Activated T-helper 17 cell treated with anti-CD3 and anti-CD28 coated beads, Interleukin-2, amount 50 U/mL, for 72 hours (primary cell): ENCODE measurements at regions not wholly inside any gene's neighbourhood (a gene's known extent, or its start where the extent isn't known, plus 50 kb on each side); places are given as distances from the start of the nearest gene placed in this dataset.

Experiments used
- ATAC-seq: fragments of 150-1000 bp; cut with Tn5 transposase; replicated peaks from 2 replicates; pipeline ENCODE4 v1.10.0; 2021; ENCODE audit warnings: mild to moderate bottlenecking, moderate library complexity
- H3K27ac Mint-ChIP-seq: one replicate; pipeline ENCODE4 v1.8.0; 2022; ENCODE audit warnings: mixed read lengths
- H3K27me3 Mint-ChIP-seq: one replicate; pipeline ENCODE4 v1.8.0; 2022; ENCODE audit warnings: mixed read lengths
- H3K36me3 Mint-ChIP-seq: one replicate; pipeline ENCODE4 v1.8.0; 2022; ENCODE audit warnings: low read depth, mild to moderate bottlenecking, mixed read lengths
- H3K4me1 Mint-ChIP-seq: one replicate; pipeline ENCODE4 v1.8.0; 2022; ENCODE audit warnings: mixed read lengths
- H3K4me3 Mint-ChIP-seq: one replicate; pipeline ENCODE4 v1.8.0; 2022; ENCODE audit warnings: mild to moderate bottlenecking, mixed read lengths
- H3K9me3 Mint-ChIP-seq: one replicate; pipeline ENCODE4 v1.8.0; 2022; ENCODE audit warnings: mixed read lengths

DNA sequence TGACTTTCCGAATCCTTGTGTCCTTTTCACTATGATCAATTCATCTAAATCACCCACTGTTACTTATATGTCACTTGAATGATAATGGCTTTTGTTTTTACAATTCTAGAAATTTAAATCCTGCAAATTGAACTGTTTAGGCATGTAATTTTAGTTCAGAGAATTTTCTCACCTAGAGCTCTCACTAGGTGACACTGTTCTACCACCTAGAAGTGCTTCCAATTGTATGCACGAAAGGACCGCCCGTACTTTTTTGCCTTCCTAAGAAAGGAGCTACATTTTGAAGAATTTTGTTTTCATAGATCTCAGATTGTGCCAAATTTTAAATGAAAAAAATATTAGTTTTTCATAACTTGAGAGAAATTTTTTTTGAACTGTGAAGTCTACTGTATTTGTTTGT lies 481.6 kb upstream of the FSTL5 start:
- Mint-ChIP-seq H3K4me3 (no peak overlapping the region), H3K27me3 (no peaks in the 10 kb centered on the region), H3K9me3 (peaks cover 5% of the 10 kb centered on the region), H3K27ac (no peak overlapping the region), H3K4me1 (no peaks in the 10 kb centered on the region), H3K36me3 (no peaks in the 10 kb centered on the region)
- no peak for ATAC-seq

GRCh38 chr4:162644346-162644745 lies 480.5 kb upstream of the FSTL5 start:
- no peak overlapping the region for H3K27ac Mint-ChIP-seq
- H3K36me3 Mint-ChIP-seq: no peaks in the 10 kb centered on the region
- no peaks in the 10 kb centered on the region for H3K4me1 Mint-ChIP-seq
- peaks cover 5% of the 10 kb centered on the region for H3K9me3 Mint-ChIP-seq
- H3K27me3 Mint-ChIP-seq: no peaks in the 10 kb centered on the region
- no peak overlapping the region for H3K4me3 Mint-ChIP-seq
- no peak for ATAC-seq

DNA sequence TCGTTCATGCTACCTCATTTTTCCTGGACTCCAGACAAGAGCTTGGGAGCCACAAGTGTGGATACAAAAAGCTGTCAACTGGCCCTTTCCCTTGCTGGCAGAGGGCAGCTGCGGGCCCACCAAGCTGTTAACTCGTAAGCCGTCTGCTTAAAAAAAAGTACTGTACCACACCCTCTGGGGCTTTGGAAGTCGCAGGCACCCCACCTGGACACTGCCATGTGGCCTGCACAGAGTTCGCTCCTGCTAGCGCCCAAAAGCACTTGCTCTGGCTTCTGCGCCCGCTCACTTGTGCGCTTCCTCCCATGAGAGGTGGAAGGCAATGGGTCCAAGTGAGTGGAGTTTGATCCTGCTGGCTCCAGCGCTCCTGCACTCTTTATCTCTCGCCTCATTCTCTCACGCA lies 476.4 kb upstream of the FSTL5 start:
- Mint-ChIP-seq H3K36me3 (no peaks in the 10 kb centered on the region), H3K27ac (no peak overlapping the region), H3K4me3 (no peak overlapping the region), H3K27me3 (no peaks in the 10 kb centered on the region), H3K4me1 (no peaks in the 10 kb centered on the region), H3K9me3 (peaks cover 5% of the 10 kb centered on the region)
- ATAC-seq: no peak

DNA sequence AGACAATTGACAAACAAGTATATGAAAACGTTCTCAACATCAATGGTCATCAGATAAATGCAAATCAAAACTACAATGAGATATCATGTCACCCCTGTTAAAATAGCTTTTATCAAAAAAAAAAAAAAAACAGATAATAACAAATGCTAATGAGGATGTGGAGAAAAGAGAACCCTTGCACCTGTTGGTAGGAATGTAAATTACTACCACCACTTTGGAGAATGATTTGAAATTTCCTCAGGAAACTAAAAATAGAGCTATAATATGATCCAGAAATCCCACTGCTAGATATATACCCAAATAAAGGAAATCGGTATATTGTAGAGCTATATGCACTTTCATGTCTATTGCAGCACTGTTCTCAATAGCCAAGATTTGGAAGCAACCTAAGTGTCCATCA lies 470.6 kb upstream of the FSTL5 start:
- H3K27me3 Mint-ChIP-seq: no peaks in the 10 kb centered on the region
- no peaks in the 10 kb centered on the region for H3K36me3 Mint-ChIP-seq
- no peak for ATAC-seq
- no peak overlapping the region for H3K27ac Mint-ChIP-seq
- H3K4me3 Mint-ChIP-seq: no peak overlapping the region
- H3K9me3 Mint-ChIP-seq: peaks cover 4% of the 10 kb centered on the region
- no peaks in the 10 kb centered on the region for H3K4me1 Mint-ChIP-seq

DNA sequence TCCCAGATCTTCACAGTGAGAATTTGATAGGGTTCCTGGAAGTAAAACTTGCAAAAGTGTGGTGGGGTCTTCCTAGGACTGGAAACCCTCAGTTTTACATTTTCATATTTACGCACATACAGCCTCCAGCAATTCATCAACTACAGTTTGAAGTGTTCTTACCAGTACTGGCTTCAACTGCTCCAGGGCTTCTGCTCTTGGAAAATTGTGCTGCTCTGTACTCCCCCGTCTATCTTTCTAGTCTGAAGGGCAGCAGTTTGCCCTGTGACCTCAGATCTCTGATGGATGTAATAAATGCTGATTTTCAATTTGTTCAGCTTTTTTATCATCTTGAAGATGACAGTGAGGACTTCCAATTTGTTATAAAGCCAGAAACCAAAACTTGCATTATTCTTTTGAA lies 458.9 kb upstream of the FSTL5 start:
- Mint-ChIP-seq H3K27me3 (no peaks in the 10 kb centered on the region), H3K4me3 (no peak overlapping the region), H3K36me3 (no peaks in the 10 kb centered on the region), H3K4me1 (no peaks in the 10 kb centered on the region), H3K9me3 (peaks cover 10% of the 10 kb centered on the region), H3K27ac (no peak overlapping the region)
- ATAC-seq: no peak

GRCh38 chr4:162610116-162610515 lies 446.3 kb upstream of the FSTL5 start:
- Mint-ChIP-seq H3K4me1 (no peaks in the 10 kb centered on the region), H3K27ac (no peak overlapping the region), H3K9me3 (no peaks in the 10 kb centered on the region), H3K27me3 (no peaks in the 10 kb centered on the region), H3K36me3 (no peaks in the 10 kb centered on the region), H3K4me3 (no peak overlapping the region)
- ATAC-seq: no peak

- H3K27ac Mint-ChIP-seq: no peak overlapping the region
- H3K4me1 Mint-ChIP-seq: no peaks in the 10 kb centered on the region
- H3K9me3 Mint-ChIP-seq: no peaks in the 10 kb centered on the region
- no peak for ATAC-seq
- H3K4me3 Mint-ChIP-seq: no peak overlapping the region
- H3K27me3 Mint-ChIP-seq: no peaks in the 10 kb centered on the region
- H3K36me3 Mint-ChIP-seq: no peaks in the 10 kb centered on the region
Measured at GRCh38 chr4:162586266-162586665, 422.5 kb upstream of the FSTL5 start.

DNA sequence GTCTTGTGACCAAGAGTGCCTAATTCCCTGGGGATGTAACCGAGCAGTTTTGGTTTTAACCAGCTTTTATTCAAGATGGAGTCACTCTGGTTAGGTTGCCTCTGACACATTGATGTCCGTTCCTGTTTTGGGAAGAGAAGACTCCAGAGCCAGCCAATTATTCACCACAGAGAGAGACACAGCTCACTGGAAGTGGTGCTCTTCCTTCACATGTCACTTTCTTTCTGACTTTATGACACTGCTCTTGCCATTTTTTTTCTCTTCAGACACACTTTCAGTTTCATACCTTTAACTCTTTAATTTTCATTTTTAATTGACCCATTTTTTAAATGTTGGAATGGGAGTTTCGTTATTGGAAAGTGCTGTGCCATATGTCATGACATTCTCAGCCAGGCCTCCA lies 418.4 kb upstream of the FSTL5 start:
- no peak overlapping the region for H3K27ac Mint-ChIP-seq
- ATAC-seq: no peak
- H3K4me1 Mint-ChIP-seq: no peaks in the 10 kb centered on the region
- H3K9me3 Mint-ChIP-seq: no peaks in the 10 kb centered on the region
- H3K4me3 Mint-ChIP-seq: no peak overlapping the region
- no peaks in the 10 kb centered on the region for H3K36me3 Mint-ChIP-seq
- no peaks in the 10 kb centered on the region for H3K27me3 Mint-ChIP-seq

DNA sequence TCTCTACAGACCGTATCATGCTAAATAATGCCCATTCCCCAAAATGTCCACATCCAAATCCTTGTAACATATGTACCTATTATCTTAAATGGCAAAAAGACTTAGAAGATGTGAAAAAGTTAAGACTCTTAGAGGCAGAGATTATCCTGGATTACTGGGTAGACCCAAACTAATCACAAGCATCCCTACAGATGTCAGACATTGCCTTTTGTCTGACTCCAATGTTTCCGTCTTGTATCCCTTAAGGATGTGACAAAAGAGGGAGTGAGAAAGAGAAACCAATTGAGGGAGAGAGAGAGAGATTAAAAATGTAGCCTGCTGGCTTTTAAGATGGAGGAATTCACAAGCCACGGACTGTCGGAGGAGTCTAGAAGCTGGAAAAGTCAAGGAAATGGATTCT lies 401.9 kb upstream of the FSTL5 start:
- no peak for ATAC-seq
- Mint-ChIP-seq H3K36me3 (no peaks in the 10 kb centered on the region), H3K9me3 (peaks cover 5% of the 10 kb centered on the region), H3K4me3 (no peak overlapping the region), H3K4me1 (no peaks in the 10 kb centered on the region), H3K27ac (no peak overlapping the region), H3K27me3 (no peaks in the 10 kb centered on the region)

- ATAC-seq: no peak
- H3K4me3 Mint-ChIP-seq: no peak overlapping the region
Measured at GRCh38 chr4:162560073-162560472, 396.3 kb upstream of the FSTL5 start.

GRCh38 chr4:162557516-162558106 lies 393.8 kb upstream of the FSTL5 start:
- no peak for ATAC-seq
- H3K9me3 Mint-ChIP-seq: peaks cover 3% of the 10 kb centered on the region
- no peaks in the 10 kb centered on the region for H3K27me3 Mint-ChIP-seq
- H3K4me1 Mint-ChIP-seq: no peaks in the 10 kb centered on the region
- no peak overlapping the region for H3K27ac Mint-ChIP-seq
- H3K4me3 Mint-ChIP-seq: no peak overlapping the region
- no peaks in the 10 kb centered on the region for H3K36me3 Mint-ChIP-seq

More at GRCh38 chr4:162560073-162560472, 396.3 kb upstream of the FSTL5 start:
- no peak overlapping the region for H3K27ac Mint-ChIP-seq
- no peaks in the 10 kb centered on the region for H3K4me1 Mint-ChIP-seq
- H3K27me3 Mint-ChIP-seq: no peaks in the 10 kb centered on the region
- no peaks in the 10 kb centered on the region for H3K9me3 Mint-ChIP-seq
- no peaks in the 10 kb centered on the region for H3K36me3 Mint-ChIP-seq

- Mint-ChIP-seq H3K4me3 (no peak overlapping the region), H3K27me3 (no peaks in the 10 kb centered on the region), H3K36me3 (no peaks in the 10 kb centered on the region), H3K4me1 (no peaks in the 10 kb centered on the region), H3K27ac (no peak overlapping the region), H3K9me3 (peaks cover 4% of the 10 kb centered on the region)
- ATAC-seq: no peak
Measured at GRCh38 chr4:162535121-162535520, 371.3 kb upstream of the FSTL5 start.

DNA sequence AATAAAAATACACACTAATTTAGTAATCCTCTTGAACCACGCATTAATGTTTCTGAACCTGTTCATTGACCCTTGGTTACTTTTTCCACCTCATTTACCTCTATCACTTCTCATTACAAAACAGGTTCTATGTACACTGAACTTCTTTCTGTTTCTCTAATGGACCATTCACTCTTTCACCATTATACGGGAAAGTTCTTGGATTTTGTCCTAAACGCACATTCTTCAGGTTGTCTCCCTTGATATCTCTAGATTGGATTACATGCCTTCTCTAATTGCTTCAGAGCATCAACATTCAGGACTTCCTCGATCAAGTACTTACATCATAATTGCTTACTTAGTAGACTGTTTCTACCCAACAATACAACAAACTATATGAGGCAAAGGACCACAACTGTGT lies 359.4 kb upstream of the FSTL5 start:
- Mint-ChIP-seq H3K36me3 (no peaks in the 10 kb centered on the region), H3K4me3 (no peak overlapping the region), H3K9me3 (no peaks in the 10 kb centered on the region), H3K27ac (no peak overlapping the region), H3K27me3 (no peaks in the 10 kb centered on the region), H3K4me1 (no peaks in the 10 kb centered on the region)
- no peak for ATAC-seq

DNA sequence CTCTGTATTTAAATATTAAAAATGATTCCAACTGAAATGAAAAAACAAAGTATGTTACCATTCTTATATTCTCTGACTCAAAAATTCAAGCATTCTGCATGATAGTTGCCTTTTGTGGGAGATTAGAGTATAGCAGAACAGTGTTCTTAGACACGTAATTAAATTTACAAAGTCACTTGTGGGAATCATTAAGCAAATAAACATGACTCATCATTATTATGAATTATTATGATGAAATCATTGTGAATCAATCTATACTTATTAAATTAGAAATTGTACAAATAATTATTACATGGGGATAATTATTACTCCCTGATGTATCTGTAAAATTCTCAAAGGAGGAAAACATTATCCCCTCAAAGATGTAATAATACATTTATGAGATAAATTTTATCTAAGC lies 358.9 kb upstream of the FSTL5 start:
- no peaks in the 10 kb centered on the region for H3K4me1 Mint-ChIP-seq
- H3K4me3 Mint-ChIP-seq: no peak overlapping the region
- H3K36me3 Mint-ChIP-seq: no peaks in the 10 kb centered on the region
- H3K9me3 Mint-ChIP-seq: no peaks in the 10 kb centered on the region
- no peak for ATAC-seq
- no peak overlapping the region for H3K27ac Mint-ChIP-seq
- no peaks in the 10 kb centered on the region for H3K27me3 Mint-ChIP-seq

DNA sequence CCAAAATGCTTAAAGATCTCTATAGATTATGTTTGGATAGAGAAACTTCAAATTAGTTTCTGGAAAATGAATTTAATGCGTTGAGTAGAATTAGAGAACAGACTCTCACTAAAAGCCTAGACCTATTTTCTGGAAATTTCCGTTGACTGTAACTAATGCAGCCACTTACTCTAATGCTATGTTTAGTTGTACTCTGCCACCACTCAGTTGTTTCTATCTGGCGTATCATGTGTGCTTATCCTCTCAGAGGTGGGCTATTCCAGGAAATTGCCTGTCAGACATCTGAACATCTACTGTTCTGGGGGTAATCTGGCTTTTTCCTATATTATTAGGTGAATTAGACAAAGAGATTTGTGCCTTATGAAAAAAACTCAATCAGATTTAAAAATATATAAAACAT lies 347.1 kb upstream of the FSTL5 start:
- Mint-ChIP-seq H3K9me3 (no peaks in the 10 kb centered on the region), H3K27me3 (no peaks in the 10 kb centered on the region), H3K27ac (no peak overlapping the region), H3K4me1 (no peaks in the 10 kb centered on the region), H3K4me3 (no peak overlapping the region), H3K36me3 (no peaks in the 10 kb centered on the region)
- no peak for ATAC-seq

DNA sequence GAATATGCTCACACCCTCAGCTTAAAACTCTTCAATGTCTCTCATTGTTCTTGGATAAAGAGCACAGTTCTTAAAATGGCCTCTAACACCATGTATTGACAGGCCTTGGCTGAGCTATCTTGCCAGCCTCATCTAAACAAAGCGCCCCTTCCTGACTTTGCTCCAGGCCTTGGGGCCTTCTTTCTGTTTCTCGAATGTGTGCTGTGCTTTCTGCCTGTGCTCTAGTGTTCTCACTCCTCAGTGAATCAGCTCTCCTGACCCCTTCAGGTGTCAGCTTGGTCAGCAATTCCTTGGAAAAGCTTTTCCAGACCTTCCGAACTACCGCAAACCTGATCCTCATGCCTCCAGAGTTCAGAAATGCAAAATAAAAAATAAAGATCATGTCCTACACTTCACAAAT lies 346.3 kb upstream of the FSTL5 start:
- no peak for ATAC-seq
- no peak overlapping the region for H3K27ac Mint-ChIP-seq
- no peaks in the 10 kb centered on the region for H3K4me1 Mint-ChIP-seq
- H3K36me3 Mint-ChIP-seq: no peaks in the 10 kb centered on the region
- H3K4me3 Mint-ChIP-seq: no peak overlapping the region
- no peaks in the 10 kb centered on the region for H3K27me3 Mint-ChIP-seq
- H3K9me3 Mint-ChIP-seq: no peaks in the 10 kb centered on the region
